Ascending aorta (tissue), 2 donors: ENCODE measurements at regions not wholly inside any gene's neighbourhood (a gene's known extent, or its start where the extent isn't known, plus 50 kb on each side); places are given as distances from the start of the nearest gene placed in this dataset.

Experiments used
- DNase-seq, 2 donors: peaks; one replicate each; pipeline ENCODE4 v3.0.0-alpha.2; 2019; ENCODE audit warnings: low spot score in 2 of 2
- H3K27ac ChIP-seq, 2 donors: fragments of 200-600 bp; sonication (generic); one replicate each; pipeline ENCODE4 v1.5.1; 2016 to 2017; ENCODE audit warnings: mild to moderate bottlenecking in 1 of 2
- H3K27me3 ChIP-seq: fragments of 200-600 bp; sonication (generic); one replicate; pipeline ENCODE4 v1.5.1; 2017
- H3K36me3 ChIP-seq, 2 donors: fragments of 200-600 bp; sonication (generic); one replicate each; pipeline ENCODE4 v1.5.1; 2016
- H3K4me1 ChIP-seq, 2 donors: fragments of 200-600 bp; sonication (generic); one replicate each; pipeline ENCODE4 v1.5.1; 2016 to 2017; ENCODE audit warnings: mild to moderate bottlenecking in 1 of 2
- H3K4me3 ChIP-seq, 2 donors: fragments of 200-600 bp; sonication (generic); one replicate each; pipeline ENCODE4 v1.5.1; 2016 to 2017; ENCODE audit warnings: mild to moderate bottlenecking in 1 of 2
- H3K9me3 ChIP-seq, 2 donors: fragments of 200-600 bp; sonication (generic); one replicate each; pipeline ENCODE4 v1.5.1; 2016
- CTCF ChIP-seq, 3 experiments: fragments of 200-600 bp in 2 of 3; fragments of 450-650 bp in 1 of 3; sonication (generic) in 2 of 3; IDR thresholded peaks; one replicate each; pipeline ENCODE4 v1.5.1; 2016 to 2019; ENCODE audit warnings: antibody characterized with exemption in 3 of 3, mild to moderate bottlenecking in 1 of 3, moderate library complexity in 1 of 3
- intact Hi-C: fragments of 100-400 bp; cut with DNase I; formaldehyde crosslinking; loops from one replicate; pipeline ENCODE4 v1.15.1; 2023

GRCh38 chr3:26196781-26197180, 406.9 kb downstream of the OXSM start:
- no peak for TF ChIP-seq CTCF (IDR thresholded peaks at IDR 0.05)
- no peaks in the 10 kb centered on the region for H3K4me1 ChIP-seq
- H3K4me3 ChIP-seq: no peak overlapping the region
- H3K27ac ChIP-seq: no peak overlapping the region
- H3K27me3 ChIP-seq: no peaks in the 10 kb centered on the region
- no peaks in the 10 kb centered on the region for H3K36me3 ChIP-seq
- no peak for DNase-seq
- no peaks in the 10 kb centered on the region for H3K9me3 ChIP-seq
- intact Hi-C loops: no loop called here

- no peak for DNase-seq
- Histone ChIP-seq H3K9me3 (no peaks in the 10 kb centered on the region), H3K4me1 (no peaks in the 10 kb centered on the region), H3K27me3 (no peaks in the 10 kb centered on the region), H3K36me3 (no peaks in the 10 kb centered on the region), H3K27ac (no peak overlapping the region), H3K4me3 (no peak overlapping the region)
- no peak for TF ChIP-seq CTCF (IDR thresholded peaks at IDR 0.05)
- intact Hi-C loops: no loop called here
These were observed 408.7 kb downstream of the OXSM start for GRCh38 chr3:26198609-26199008.

- Histone ChIP-seq H3K9me3 (no peaks in the 10 kb centered on the region), H3K27ac (no peak overlapping the region), H3K36me3 (no peaks in the 10 kb centered on the region), H3K4me1 (no peaks in the 10 kb centered on the region), H3K27me3 (no peaks in the 10 kb centered on the region), H3K4me3 (no peak overlapping the region)
- DNase-seq: no peak
- intact Hi-C loops: no loop called here
- no peak for TF ChIP-seq CTCF (IDR thresholded peaks at IDR 0.05)
These were observed 412.3 kb downstream of the OXSM start for GRCh38 chr3:26202169-26202568.

- no peaks in the 10 kb centered on the region for H3K27me3 ChIP-seq
- H3K9me3 ChIP-seq: no peaks in the 10 kb centered on the region
- H3K4me3 ChIP-seq: no peak overlapping the region
- intact Hi-C loops: no loop called here
- H3K4me1 ChIP-seq: no peaks in the 10 kb centered on the region
- DNase-seq: no peak
- H3K36me3 ChIP-seq: no peaks in the 10 kb centered on the region
- no peak overlapping the region for H3K27ac ChIP-seq
- TF ChIP-seq CTCF (IDR thresholded peaks at IDR 0.05): no peak
These were observed 415.6 kb downstream of the OXSM start for GRCh38 chr3:26205475-26205874.

GRCh38 chr3:26208201-26208600, 414.4 kb upstream of the LRRC3B start:
- Histone ChIP-seq H3K4me1 (no peaks in the 10 kb centered on the region), H3K4me3 (no peak overlapping the region), H3K36me3 (no peaks in the 10 kb centered on the region), H3K9me3 (peaks cover 0 to under 1% of the 10 kb centered on the region in 2 donors), H3K27ac (no peak overlapping the region), H3K27me3 (no peaks in the 10 kb centered on the region)
- intact Hi-C loops: no loop called here
- DNase-seq: no peak
- no peak for TF ChIP-seq CTCF (IDR thresholded peaks at IDR 0.05)

- no peaks in the 10 kb centered on the region for H3K4me1 ChIP-seq
- no peaks in the 10 kb centered on the region for H3K9me3 ChIP-seq
- no peaks in the 10 kb centered on the region for H3K36me3 ChIP-seq
- DNase-seq: no peak
- H3K4me3 ChIP-seq: no peak overlapping the region
- intact Hi-C loops: no loop called here
- no peak for TF ChIP-seq CTCF (IDR thresholded peaks at IDR 0.05)
- H3K27ac ChIP-seq: no peak overlapping the region
- no peaks in the 10 kb centered on the region for H3K27me3 ChIP-seq
These were observed 392.8 kb upstream of the LRRC3B start for GRCh38 chr3:26229801-26230200.
